HG02571 (cell line): ENCODE measurements at regions not wholly inside any gene's neighbourhood (a gene's known extent, or its start where the extent isn't known, plus 50 kb on each side); places are given as distances from the start of the nearest gene placed in this dataset.

Experiments used
- ATAC-seq: cut with Tn5 transposase; IDR thresholded peaks from one replicate; pipeline ENCODE4 v1.9.1; 2021; ENCODE audit warnings: mild to moderate bottlenecking, moderate library complexity; ENCODE audit not compliant: unreplicated experiment

GRCh38 chr2:128467321-128467969 lies 148.8 kb upstream of the HS6ST1 start:
- no peak for ATAC-seq

GRCh38 chr2:128468186-128468920 lies 149.7 kb upstream of the HS6ST1 start:
- ATAC-seq: no peak

GRCh38 chr2:128469203-128469602 lies 150.5 kb upstream of the HS6ST1 start:
- no peak for ATAC-seq

- no peak for ATAC-seq
Observed at GRCh38 chr2:128469875-128470274, 151.2 kb upstream of the HS6ST1 start.

GRCh38 chr2:128472789-128473174 lies 154.1 kb upstream of the HS6ST1 start:
- no peak for ATAC-seq

- ATAC-seq: no peak
Observed at GRCh38 chr2:128473175-128474035, 154.7 kb upstream of the HS6ST1 start.

GRCh38 chr2:128474036-128474955 lies 155.6 kb upstream of the HS6ST1 start:
- ATAC-seq: no peak

GRCh38 chr2:128474962-128475361 lies 156.3 kb upstream of the HS6ST1 start:
- no peak for ATAC-seq

- ATAC-seq: no peak
Observed at GRCh38 chr2:128475427-128476211, 157.0 kb upstream of the HS6ST1 start.

GRCh38 chr2:128477026-128477820 lies 158.6 kb upstream of the HS6ST1 start:
- ATAC-seq: no peak

GRCh38 chr2:128477891-128478290 lies 159.2 kb upstream of the HS6ST1 start:
- no peak for ATAC-seq

- ATAC-seq: no peak
Observed at GRCh38 chr2:128485761-128486639, 167.3 kb upstream of the HS6ST1 start.

GRCh38 chr2:128486640-128487375 lies 168.1 kb upstream of the HS6ST1 start:
- ATAC-seq: no peak

- ATAC-seq: no peak
Observed at GRCh38 chr2:128487650-128488387, 169.2 kb upstream of the HS6ST1 start.

- ATAC-seq: no peak
Observed at GRCh38 chr2:128488434-128488833, 169.8 kb upstream of the HS6ST1 start.

- no peak for ATAC-seq
Observed at GRCh38 chr2:128489526-128490273, 171.0 kb upstream of the HS6ST1 start.
